IMR-90 (cell line): ENCODE measurements at regions not wholly inside any gene's neighbourhood (a gene's known extent, or its start where the extent isn't known, plus 50 kb on each side); places are given as distances from the start of the nearest gene placed in this dataset.

Experiments used
- ATAC-seq: fragments of 200-7000 bp; cut with Tn5 transposase; 2 replicates; pipeline ENCODE4 v1.9.1; 2020; ENCODE audit warnings: low read depth, mild to moderate bottlenecking, moderate library complexity
- BruUV-seq: library from RNA; stranded (reverse); fragments of 400-500 nt; replicated peaks from 2 replicates; lab custom pipeline; 2021; lab: Mats Ljungman, UMichigan
- CTCF ChIA-PET: fragments of 300-600 bp; formaldehyde crosslinking; extraction: SDS; loops from one replicate; lab custom pipeline; 2021; ENCODE audit warnings: antibody characterized with exemption; lab: Yijun Ruan, JAX
- POLR2A ChIA-PET: fragments of 300-600 bp; sonication (Branson Sonifier 250); formaldehyde crosslinking; loops from one replicate; lab custom pipeline; 2022; ENCODE audit warnings: antibody characterized with exemption; ENCODE audit not compliant: unreplicated experiment; lab: Charles Lee
- DNase-seq: peaks from one replicate; pipeline ENCODE4 v3.0.0; 2013
- H2AFZ ChIP-seq: replicated peaks from 2 replicates; pipeline ENCODE3; 2013; ENCODE audit warnings: low read length, mild to moderate bottlenecking; ENCODE audit not compliant: poor library complexity
- H2AK5ac ChIP-seq: 2 replicates; pipeline ENCODE4 v1.6.1; 2013; ENCODE audit warnings: low read depth, low read length, inconsistent platforms
- H2AK9ac ChIP-seq: replicated peaks from 2 replicates; pipeline ENCODE3; 2013; ENCODE audit warnings: mild to moderate bottlenecking, low read depth, low read length, moderate library complexity; ENCODE audit not compliant: poor library complexity
- H2BK120ac ChIP-seq: 2 replicates; pipeline ENCODE4 v1.6.1; 2013; ENCODE audit warnings: low read depth, low read length, inconsistent platforms
- H2BK15ac ChIP-seq: 3 replicates; pipeline ENCODE4 v1.6.1; 2013; ENCODE audit warnings: low read depth, low read length, inconsistent platforms
- H2BK20ac ChIP-seq: 2 replicates; pipeline ENCODE4 v1.6.1; 2013; ENCODE audit warnings: low read depth, mild to moderate bottlenecking, inconsistent platforms, low read length, moderate library complexity
- H2BK5ac ChIP-seq: 2 replicates; pipeline ENCODE4 v1.6.1; 2013; ENCODE audit warnings: mild to moderate bottlenecking, low read depth, low read length, inconsistent platforms; ENCODE audit not compliant: poor library complexity, severe bottlenecking
- H3K14ac ChIP-seq: replicated peaks from 2 replicates; pipeline ENCODE4 v1.6.1; 2013; ENCODE audit warnings: low read depth, low read length, inconsistent platforms
- H3K18ac ChIP-seq: 2 replicates; pipeline ENCODE4 v1.6.1; 2013; ENCODE audit warnings: low read depth, low read length, control low read depth
- H3K23ac ChIP-seq: 2 replicates; pipeline ENCODE4 v1.6.1; 2013; ENCODE audit warnings: low read depth, low read length, inconsistent platforms
- H3K27ac ChIP-seq: 2 replicates; pipeline ENCODE4 v1.5.1; 2013; ENCODE audit warnings: mild to moderate bottlenecking, control low read depth, low read length; ENCODE audit not compliant: insufficient read depth
- H3K27me3 ChIP-seq: 2 replicates; pipeline ENCODE4 v1.6.1; 2013; ENCODE audit warnings: low read length; ENCODE audit not compliant: control insufficient read depth, insufficient read depth
- H3K36me3 ChIP-seq: 2 replicates; pipeline ENCODE4 v1.6.1; 2013; ENCODE audit warnings: low read length, mixed read lengths; ENCODE audit not compliant: control insufficient read depth, insufficient read depth
- H3K4ac ChIP-seq: 2 replicates; pipeline ENCODE4 v1.6.1; 2013; ENCODE audit warnings: low read depth, low read length, inconsistent platforms
- H3K4me1 ChIP-seq: 2 replicates; pipeline ENCODE4 v1.6.1; 2013; ENCODE audit warnings: low read length, mixed read lengths; ENCODE audit not compliant: control insufficient read depth, insufficient read depth
- H3K4me2 ChIP-seq: 2 replicates; pipeline ENCODE4 v1.6.1; 2013; ENCODE audit warnings: low read depth, mild to moderate bottlenecking, control low read depth, low read length, moderate library complexity
- H3K4me3 ChIP-seq: 2 replicates; pipeline ENCODE4 v1.5.1; 2013; ENCODE audit warnings: low read depth, mild to moderate bottlenecking, control low read depth, low read length, moderate library complexity; ENCODE audit not compliant: insufficient read depth
- H3K56ac ChIP-seq: 2 replicates; pipeline ENCODE4 v1.6.1; 2013; ENCODE audit warnings: low read length, inconsistent platforms; ENCODE audit not compliant: insufficient read depth; ENCODE audit errors: extremely low read depth
- H3K79me1 ChIP-seq, 2 experiments: 2 replicates each; pipeline ENCODE4 v1.6.1; 2013; ENCODE audit warnings: low read length in 2 of 2, inconsistent platforms in 1 of 2, low read depth in 1 of 2
- H3K9ac ChIP-seq: 2 replicates; pipeline ENCODE4 v1.6.1; 2013; ENCODE audit warnings: low read depth, low read length, control low read depth
- H3K9me1 ChIP-seq: 2 replicates; pipeline ENCODE4 v1.6.1; 2013; ENCODE audit warnings: low read length, inconsistent platforms; ENCODE audit not compliant: insufficient read depth
- H3K9me3 ChIP-seq: 2 replicates; pipeline ENCODE4 v1.6.1; 2013; ENCODE audit warnings: low read length; ENCODE audit not compliant: control insufficient read depth, insufficient read depth
- H4K20me1 ChIP-seq: 2 replicates; pipeline ENCODE4 v1.6.1; 2013; ENCODE audit warnings: low read length, inconsistent platforms; ENCODE audit not compliant: insufficient read depth
- H4K5ac ChIP-seq: 2 replicates; pipeline ENCODE4 v1.6.1; 2013; ENCODE audit warnings: mild to moderate bottlenecking, low read depth, low read length, control low read depth
- H4K8ac ChIP-seq, 2 experiments: 2 replicates each; pipeline ENCODE4 v1.6.1; 2013; ENCODE audit warnings: low read depth in 2 of 2, low read length in 2 of 2, control low read depth in 1 of 2, inconsistent platforms in 1 of 2
- H4K91ac ChIP-seq: 2 replicates; pipeline ENCODE4 v1.6.1; 2013; ENCODE audit warnings: low read depth, low read length, inconsistent platforms; ENCODE audit not compliant: insufficient read depth
- BHLHE40 ChIP-seq: fragments of 150-350 bp; IDR thresholded peaks from 2 replicates; pipeline ENCODE4 v1.6.1; 2016; ENCODE audit warnings: mild to moderate bottlenecking, low read depth, low read length
- CEBPB ChIP-seq: IDR thresholded peaks from 2 replicates; pipeline ENCODE4 v1.6.1; 2012; ENCODE audit warnings: low read depth, low read length, improper control_type of control experiment
- CHD1 ChIP-seq: IDR thresholded peaks from 2 replicates; pipeline ENCODE4 v1.6.1; 2012; ENCODE audit warnings: low read depth, low read length, improper control_type of control experiment
- CTCF ChIP-seq: conservative IDR thresholded peaks from 2 replicates; pipeline ENCODE4 v1.5.1; 2012; ENCODE audit warnings: mild to moderate bottlenecking, low read depth, low read length, improper control_type of control experiment
- FOS ChIP-seq: fragments of 150-350 bp; IDR thresholded peaks from 2 replicates; pipeline ENCODE4 v1.6.1; 2016; ENCODE audit warnings: low read depth, low read length
- MAFK ChIP-seq: IDR thresholded peaks from 2 replicates; pipeline ENCODE4 v1.6.1; 2012; ENCODE audit warnings: low read depth, low read length, improper control_type of control experiment
- MAZ ChIP-seq: IDR thresholded peaks from 2 replicates; pipeline ENCODE4 v1.6.1; 2012; ENCODE audit warnings: low read depth, mild to moderate bottlenecking, low read length, improper control_type of control experiment, moderate library complexity, borderline replicate concordance
- MXI1 ChIP-seq: IDR thresholded peaks from 2 replicates; pipeline ENCODE4 v1.6.1; 2012; ENCODE audit warnings: low read depth, mild to moderate bottlenecking, low read length, moderate library complexity, borderline replicate concordance
- NFE2L2 ChIP-seq: fragments of 150-350 bp; IDR thresholded peaks from 2 replicates; pipeline ENCODE4 v1.6.1; 2016; ENCODE audit warnings: low read depth, mild to moderate bottlenecking, low read length
- POLR2A ChIP-seq: IDR thresholded peaks from 2 replicates; pipeline ENCODE4 v1.6.1; 2012; ENCODE audit warnings: mild to moderate bottlenecking, low read depth, low read length
- RAD21 ChIP-seq: IDR thresholded peaks from 2 replicates; pipeline ENCODE4 v1.6.1; 2012; ENCODE audit warnings: low read length, improper control_type of control experiment
- RCOR1 ChIP-seq: IDR thresholded peaks from 2 replicates; pipeline ENCODE4 v1.6.1; 2012; ENCODE audit warnings: mild to moderate bottlenecking, low read length, improper control_type of control experiment; ENCODE audit not compliant: insufficient replicate concordance
- RFX5 ChIP-seq: IDR thresholded peaks from 2 replicates; pipeline ENCODE4 v1.8.0; 2012; ENCODE audit warnings: low read depth, mild to moderate bottlenecking, low read length, moderate library complexity
- SMC3 ChIP-seq: fragments of 150-350 bp; IDR thresholded peaks from 2 replicates; pipeline ENCODE4 v1.6.1; 2016; ENCODE audit warnings: low read depth, mild to moderate bottlenecking, antibody characterized with exemption, low read length, moderate library complexity
- WGBS, 2 experiments: methylation state at CpG; one replicate each; pipeline versions ENCODE4 v1.1.5 to v1.1.7; 2013; ENCODE audit warnings: missing lambda C conversion rate in 2 of 2; ENCODE audit not compliant: insufficient read length in 1 of 2; ENCODE audit errors: extremely low coverage in 2 of 2; 5-methylcytosine and 5-hydroxymethylcytosine counted together
- dilution Hi-C: fragments of 300-500 bp; cut with HindIII; formaldehyde crosslinking; loops from one replicate; pipeline ENCODE4 v1.14.3; 2018; ENCODE audit warnings: low sequenced_read_pairs; ENCODE audit not compliant: unreplicated experiment
- in situ Hi-C: fragments of 300-500 bp; cut with MboI; formaldehyde crosslinking; loops from 3 replicates; pipeline ENCODE4 v1.14.3; 2019; ENCODE audit warnings: low sequenced_read_pairs, inconsistent platforms, mixed read lengths
- intact Hi-C: fragments of 100-400 bp; cut with micrococcal nuclease; formaldehyde crosslinking; loops from 2 replicates; pipeline ENCODE4 v1.10.0; 2022
- TF ChIP-seq, protein P1 (sequence below): fragments of 150-350 bp; IDR thresholded peaks from 2 replicates; pipeline ENCODE4 v1.6.1; 2017; ENCODE audit warnings: mild to moderate bottlenecking, antibody characterized with exemption, low read length, low read depth
- TF ChIP-seq, protein P2 (sequence below): fragments of 150-350 bp; IDR thresholded peaks from 2 replicates; pipeline ENCODE4 v1.6.1; 2016; ENCODE audit warnings: low read depth, mild to moderate bottlenecking, low read length, moderate library complexity, borderline replicate concordance

- BruUV-seq: no TSS peak
- Histone ChIP-seq H3K9me3 (no peaks in the 10 kb centered on the region; the same call in 1 of the 2 replicates), H2AK5ac (no peak overlapping the region), H2AK9ac (no peak overlapping the region), H3K4me3 (no peak overlapping the region), H2BK120ac (no peak overlapping the region), H2BK15ac (no peak overlapping the region), H3K36me3 (no peaks in the 10 kb centered on the region), H4K20me1 (no peaks in the 10 kb centered on the region), H2BK20ac (no peak overlapping the region), H4K8ac (no peak overlapping the region), H3K14ac (no peak overlapping the region), H3K9me1 (no peaks in the 10 kb centered on the region), H3K4ac (no peak overlapping the region), H3K4me2 (no peak overlapping the region), H3K79me1 (no peaks in the 10 kb centered on the region), H3K27ac (no peak overlapping the region), H3K4me1 (no peaks in the 10 kb centered on the region), H3K9ac (no peak overlapping the region), H2BK5ac (no peak overlapping the region), H3K18ac (no peak overlapping the region), H3K27me3 (no peaks in the 10 kb centered on the region), H4K91ac (no peak overlapping the region), H2AFZ (no peak overlapping the region), H4K5ac (no peak overlapping the region), H3K56ac (no peak overlapping the region), H3K23ac (no peak overlapping the region)
- ChIA-PET CTCF (no interaction called here), POLR2A (no interaction called here)
- in situ Hi-C loops: no loop called here
- TF ChIP-seq FOS (no peak), SMC3 (no peak), MXI1 (no peak), NFE2L2 (no peak), CHD1 (no peak), RFX5 (no peak), RCOR1 (no peak), CTCF (no peak), MAZ (no peak), RAD21 (no peak), MAFK (no peak), CEBPB (no peak), POLR2A (no peak), BHLHE40 (no peak)
- TF ChIP-seq, protein P1, sequence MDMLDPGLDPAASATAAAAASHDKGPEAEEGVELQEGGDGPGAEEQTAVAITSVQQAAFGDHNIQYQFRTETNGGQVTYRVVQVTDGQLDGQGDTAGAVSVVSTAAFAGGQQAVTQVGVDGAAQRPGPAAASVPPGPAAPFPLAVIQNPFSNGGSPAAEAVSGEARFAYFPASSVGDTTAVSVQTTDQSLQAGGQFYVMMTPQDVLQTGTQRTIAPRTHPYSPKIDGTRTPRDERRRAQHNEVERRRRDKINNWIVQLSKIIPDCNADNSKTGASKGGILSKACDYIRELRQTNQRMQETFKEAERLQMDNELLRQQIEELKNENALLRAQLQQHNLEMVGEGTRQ: no peak
- TF ChIP-seq, protein P2, sequence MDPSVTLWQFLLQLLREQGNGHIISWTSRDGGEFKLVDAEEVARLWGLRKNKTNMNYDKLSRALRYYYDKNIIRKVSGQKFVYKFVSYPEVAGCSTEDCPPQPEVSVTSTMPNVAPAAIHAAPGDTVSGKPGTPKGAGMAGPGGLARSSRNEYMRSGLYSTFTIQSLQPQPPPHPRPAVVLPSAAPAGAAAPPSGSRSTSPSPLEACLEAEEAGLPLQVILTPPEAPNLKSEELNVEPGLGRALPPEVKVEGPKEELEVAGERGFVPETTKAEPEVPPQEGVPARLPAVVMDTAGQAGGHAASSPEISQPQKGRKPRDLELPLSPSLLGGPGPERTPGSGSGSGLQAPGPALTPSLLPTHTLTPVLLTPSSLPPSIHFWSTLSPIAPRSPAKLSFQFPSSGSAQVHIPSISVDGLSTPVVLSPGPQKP: no peak
- dilution Hi-C loops: no loop called here
- intact Hi-C loops: no loop called here
- ATAC-seq: no peak
- WGBS, 2 experiments: 64% methylated on average over 5 of the region's 8 CpGs; no CpG with 5 or more reads in 1 of the 2 experiments
- no peak for DNase-seq
Measured at GRCh38 chr5:158268286-158268685, 409.3 kb upstream of the CLINT1 start.
